ENCODE measurements at regions not wholly inside any gene's neighbourhood (a gene's known extent, or its start where the extent isn't known, plus 50 kb on each side); places are given as distances from the start of the nearest gene placed in this dataset.

- H3K4me2 ChIP-seq (ENCODE audit: low read length), result no peak overlapping the region
- H3K4me1 ChIP-seq (ENCODE audit: control insufficient read depth in 1 of 2, insufficient read depth in 2 of 2, low read length in 2 of 2), result peaks cover 0 to 2% of the 10 kb centered on the region in 2 experiments
- no peaks in the 10 kb centered on the region for H3K79me1 ChIP-seq (ENCODE audit: low read length)
- no peak overlapping the region for H2BK5ac ChIP-seq (ENCODE audit: low read depth, low read length, poor library complexity)
- H4K8ac ChIP-seq (ENCODE audit: low read depth, low read length), result no peak overlapping the region
- H2BK120ac ChIP-seq (ENCODE audit: insufficient read depth, low read length, poor library complexity), result no peak overlapping the region
- H3K4ac ChIP-seq (ENCODE audit: low read depth, low read length), result no peak overlapping the region
- H3K9me3 ChIP-seq (ENCODE audit: insufficient read depth, low read depth, low read length), result no peaks in the 10 kb centered on the region
- no peak overlapping the region for H3K9ac ChIP-seq (ENCODE audit: low read length)
- H3K79me2 ChIP-seq (ENCODE audit: control insufficient read depth, insufficient read depth, low read length, poor library complexity), result no peaks in the 10 kb centered on the region
- no peak overlapping the region for H3K4me3 ChIP-seq (ENCODE audit: low read depth, low read length)
- H3K36me3 ChIP-seq (ENCODE audit: control insufficient read depth in 1 of 2, insufficient read depth in 2 of 2, low read length in 2 of 2), result no peaks in the 10 kb centered on the region
- H2AK5ac ChIP-seq (ENCODE audit: low read length), result no peak overlapping the region
- no peaks in the 10 kb centered on the region for H3K27me3 ChIP-seq (ENCODE audit: insufficient read depth, low read length)
- WGBS (ENCODE audit: extremely low coverage, insufficient coverage, insufficient read length), result 100% methylated on average over 2 of the region's 4 CpGs
- H3K14ac ChIP-seq (ENCODE audit: low read length), result no peak overlapping the region
- H4K91ac ChIP-seq (ENCODE audit: low read depth, low read length), result no peak overlapping the region
- H4K12ac ChIP-seq (ENCODE audit: low read depth, low read length), result no peak overlapping the region
- no peak overlapping the region for H3K27ac ChIP-seq (ENCODE audit: low read depth, low read length)
- H3K23ac ChIP-seq (ENCODE audit: low read length), result no peak overlapping the region
- no peak overlapping the region for H2AFZ ChIP-seq (ENCODE audit: insufficient read depth, low read length, poor library complexity)
- no peak overlapping the region for H3K18ac ChIP-seq (ENCODE audit: low read length)
- no peak for DNase-seq
- no peak overlapping the region for H2BK12ac ChIP-seq (ENCODE audit: low read length)
Measured at GRCh38 chr20:60585651-60586050, 627.4 kb downstream of the CDH26 start.

- H3K9me3 ChIP-seq (ENCODE audit: insufficient read depth, low read depth, low read length), result no peaks in the 10 kb centered on the region
- no peak overlapping the region for H3K4me3 ChIP-seq (ENCODE audit: low read depth, low read length)
- H3K27ac ChIP-seq (ENCODE audit: low read depth, low read length), result no peak overlapping the region
- no CpG with 5 or more reads among the region's 11 CpGs for WGBS (ENCODE audit: extremely low coverage, insufficient coverage, insufficient read length)
- H2BK12ac ChIP-seq (ENCODE audit: low read length), result no peak overlapping the region
- H3K18ac ChIP-seq (ENCODE audit: low read length), result no peak overlapping the region
- no peaks in the 10 kb centered on the region for H3K27me3 ChIP-seq (ENCODE audit: insufficient read depth, low read length)
- no peak overlapping the region for H3K23ac ChIP-seq (ENCODE audit: low read length)
- H2AFZ ChIP-seq (ENCODE audit: insufficient read depth, low read length, poor library complexity), result no peak overlapping the region
- H2BK5ac ChIP-seq (ENCODE audit: low read depth, low read length, poor library complexity), result no peak overlapping the region
- DNase-seq, result no peak
- no peak overlapping the region for H3K4me2 ChIP-seq (ENCODE audit: low read length)
- no peak overlapping the region for H2AK5ac ChIP-seq (ENCODE audit: low read length)
- H3K36me3 ChIP-seq (ENCODE audit: control insufficient read depth in 1 of 2, insufficient read depth in 2 of 2, low read length in 2 of 2), result no peaks in the 10 kb centered on the region
- no peak overlapping the region for H3K4ac ChIP-seq (ENCODE audit: low read depth, low read length)
- H3K79me1 ChIP-seq (ENCODE audit: low read length), result no peaks in the 10 kb centered on the region
- no peak overlapping the region for H4K12ac ChIP-seq (ENCODE audit: low read depth, low read length)
- no peak overlapping the region for H4K8ac ChIP-seq (ENCODE audit: low read depth, low read length)
- H3K14ac ChIP-seq (ENCODE audit: low read length), result no peak overlapping the region
- no peaks in the 10 kb centered on the region for H3K79me2 ChIP-seq (ENCODE audit: control insufficient read depth, insufficient read depth, low read length, poor library complexity)
- H2BK120ac ChIP-seq (ENCODE audit: insufficient read depth, low read length, poor library complexity), result no peak overlapping the region
- H3K4me1 ChIP-seq (ENCODE audit: control insufficient read depth in 1 of 2, insufficient read depth in 2 of 2, low read length in 2 of 2), result peaks cover 0 to 2% of the 10 kb centered on the region in 2 experiments
- H4K91ac ChIP-seq (ENCODE audit: low read depth, low read length), result no peak overlapping the region
- H3K9ac ChIP-seq (ENCODE audit: low read length), result no peak overlapping the region
Measured at GRCh38 chr20:60586269-60587050, 628.2 kb downstream of the CDH26 start.

DNA sequence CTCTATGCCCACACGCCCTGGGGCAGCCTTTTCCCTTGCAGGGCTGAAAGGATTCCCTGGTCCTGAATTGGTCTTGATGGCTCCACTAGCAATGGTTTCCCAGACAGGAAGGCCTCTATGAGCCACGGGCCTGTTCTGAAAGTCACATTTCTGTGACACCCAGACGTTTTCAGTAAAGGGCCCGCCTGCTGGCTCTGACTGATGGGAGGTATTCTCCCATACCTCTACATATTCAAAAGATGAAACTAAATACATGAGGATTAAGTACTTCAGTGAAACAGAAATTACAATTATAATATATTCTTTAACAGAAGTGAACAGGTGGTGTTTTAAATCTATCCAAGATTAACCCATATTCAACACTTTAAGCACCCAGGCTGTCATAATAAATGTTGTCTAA is 629.8 kb downstream of the CDH26 start:
- H3K9me3 ChIP-seq (ENCODE audit: insufficient read depth, low read depth, low read length), result no peaks in the 10 kb centered on the region
- H3K4me1 ChIP-seq (ENCODE audit: control insufficient read depth in 1 of 2, insufficient read depth in 2 of 2, low read length in 2 of 2), result peaks cover 0 to 2% of the 10 kb centered on the region in 2 experiments
- no peak overlapping the region for H3K4ac ChIP-seq (ENCODE audit: low read depth, low read length)
- H4K8ac ChIP-seq (ENCODE audit: low read depth, low read length), result no peak overlapping the region
- no peak overlapping the region for H3K27ac ChIP-seq (ENCODE audit: low read depth, low read length)
- no peaks in the 10 kb centered on the region for H3K79me2 ChIP-seq (ENCODE audit: control insufficient read depth, insufficient read depth, low read length, poor library complexity)
- no peak overlapping the region for H4K91ac ChIP-seq (ENCODE audit: low read depth, low read length)
- H2BK5ac ChIP-seq (ENCODE audit: low read depth, low read length, poor library complexity), result no peak overlapping the region
- no peak overlapping the region for H3K4me2 ChIP-seq (ENCODE audit: low read length)
- H3K36me3 ChIP-seq (ENCODE audit: control insufficient read depth in 1 of 2, insufficient read depth in 2 of 2, low read length in 2 of 2), result no peaks in the 10 kb centered on the region
- no peak for DNase-seq
- no peak overlapping the region for H3K18ac ChIP-seq (ENCODE audit: low read length)
- H3K27me3 ChIP-seq (ENCODE audit: insufficient read depth, low read length), result no peaks in the 10 kb centered on the region
- WGBS (ENCODE audit: extremely low coverage, insufficient coverage, insufficient read length), result no CpG with 5 or more reads among the region's 4 CpGs
- no peak overlapping the region for H2BK120ac ChIP-seq (ENCODE audit: insufficient read depth, low read length, poor library complexity)
- H3K9ac ChIP-seq (ENCODE audit: low read length), result no peak overlapping the region
- H2AK5ac ChIP-seq (ENCODE audit: low read length), result no peak overlapping the region
- H3K4me3 ChIP-seq (ENCODE audit: low read depth, low read length), result no peak overlapping the region
- H3K79me1 ChIP-seq (ENCODE audit: low read length), result no peaks in the 10 kb centered on the region
- H3K14ac ChIP-seq (ENCODE audit: low read length), result no peak overlapping the region
- no peak overlapping the region for H2BK12ac ChIP-seq (ENCODE audit: low read length)
- no peak overlapping the region for H4K12ac ChIP-seq (ENCODE audit: low read depth, low read length)
- no peak overlapping the region for H3K23ac ChIP-seq (ENCODE audit: low read length)
- no peak overlapping the region for H2AFZ ChIP-seq (ENCODE audit: insufficient read depth, low read length, poor library complexity)

DNA sequence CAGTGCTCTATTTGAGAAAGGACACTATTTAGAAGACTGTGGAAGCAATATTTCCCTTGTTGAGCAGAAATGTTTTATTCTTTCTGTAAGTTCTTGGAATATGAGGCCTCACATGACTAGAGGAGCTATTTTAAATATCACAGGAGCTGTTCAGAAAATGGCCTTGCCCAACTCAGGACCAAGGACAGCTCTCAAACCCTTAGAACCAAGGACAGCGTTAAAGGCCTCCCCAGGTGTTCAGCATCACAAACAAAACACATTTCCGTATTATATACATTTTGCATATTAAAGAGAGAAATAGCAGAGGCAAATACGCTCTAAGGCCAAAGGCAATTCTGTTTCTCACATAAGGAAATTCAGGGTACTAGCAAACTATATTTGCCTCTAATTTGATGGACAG is 631.4 kb downstream of the CDH26 start:
- Histone ChIP-seq H4K8ac (ENCODE audit: low read depth, low read length) (no peak overlapping the region), H4K91ac (ENCODE audit: low read depth, low read length) (no peak overlapping the region), H3K18ac (ENCODE audit: low read length) (no peak overlapping the region), H3K36me3 (ENCODE audit: control insufficient read depth in 1 of 2, insufficient read depth in 2 of 2, low read length in 2 of 2) (no peaks in the 10 kb centered on the region), H4K12ac (ENCODE audit: low read depth, low read length) (no peak overlapping the region), H2AFZ (ENCODE audit: insufficient read depth, low read length, poor library complexity) (no peak overlapping the region), H3K27me3 (ENCODE audit: insufficient read depth, low read length) (no peaks in the 10 kb centered on the region), H3K4me2 (ENCODE audit: low read length) (no peak overlapping the region), H3K4ac (ENCODE audit: low read depth, low read length) (no peak overlapping the region), H2BK5ac (ENCODE audit: low read depth, low read length, poor library complexity) (no peak overlapping the region), H3K79me2 (ENCODE audit: control insufficient read depth, insufficient read depth, low read length, poor library complexity) (no peaks in the 10 kb centered on the region), H3K27ac (ENCODE audit: low read depth, low read length) (no peak overlapping the region), H3K4me1 (ENCODE audit: control insufficient read depth in 1 of 2, insufficient read depth in 2 of 2, low read length in 2 of 2) (peaks cover 0 to 2% of the 10 kb centered on the region in 2 experiments), H3K14ac (ENCODE audit: low read length) (no peak overlapping the region), H3K79me1 (ENCODE audit: low read length) (no peaks in the 10 kb centered on the region), H2BK120ac (ENCODE audit: insufficient read depth, low read length, poor library complexity) (no peak overlapping the region), H2BK12ac (ENCODE audit: low read length) (no peak overlapping the region), H2AK5ac (ENCODE audit: low read length) (no peak overlapping the region), H3K4me3 (ENCODE audit: low read depth, low read length) (no peak overlapping the region), H3K9ac (ENCODE audit: low read length) (no peak overlapping the region), H3K9me3 (ENCODE audit: insufficient read depth, low read depth, low read length) (no peaks in the 10 kb centered on the region), H3K23ac (ENCODE audit: low read length) (no peak overlapping the region)
- WGBS (ENCODE audit: extremely low coverage, insufficient coverage, insufficient read length), result no CpG with 5 or more reads among the region's 3 CpGs
- peak in 1 of 2 donors; percentile 36 for DNase-seq
